ENCODE measurements at regions not wholly inside any gene's neighbourhood (a gene's known extent, or its start where the extent isn't known, plus 50 kb on each side); places are given as distances from the start of the nearest gene placed in this dataset.

- H3K4me3 ChIP-seq (ENCODE audit: low read depth, low read length) = no peak overlapping the region
- TF ChIP-seq CTCF (IDR thresholded peaks at IDR 0.05; ENCODE audit: insufficient read depth, low read depth, low read length) = no peak
- no peak for DNase-seq (ENCODE audit: low read depth)
Measured at GRCh38 chr12:126616441-126616840, 1551.2 kb downstream of the AACS start.

GRCh38 chr12:126617312-126617711 is 1552.1 kb downstream of the AACS start:
- TF ChIP-seq CTCF (IDR thresholded peaks at IDR 0.05; ENCODE audit: insufficient read depth, low read depth, low read length) = peak; percentile 25
- H3K4me3 ChIP-seq (ENCODE audit: low read depth, low read length) = no peak overlapping the region
- DNase-seq (ENCODE audit: low read depth) = no peak

- no peak for TF ChIP-seq CTCF (IDR thresholded peaks at IDR 0.05; ENCODE audit: insufficient read depth, low read depth, low read length)
- no peak for DNase-seq (ENCODE audit: low read depth)
- H3K4me3 ChIP-seq (ENCODE audit: low read depth, low read length) = no peak overlapping the region
Measured at GRCh38 chr12:126627596-126627995, 1562.4 kb downstream of the AACS start.

- DNase-seq (ENCODE audit: low read depth) = no peak
- TF ChIP-seq CTCF (IDR thresholded peaks at IDR 0.05; ENCODE audit: insufficient read depth, low read depth, low read length) = no peak
- no peak overlapping the region for H3K4me3 ChIP-seq (ENCODE audit: low read depth, low read length)
Measured at GRCh38 chr12:126636821-126637220, 1571.6 kb downstream of the AACS start.

- no peak for TF ChIP-seq CTCF (IDR thresholded peaks at IDR 0.05; ENCODE audit: insufficient read depth, low read depth, low read length)
- H3K4me3 ChIP-seq (ENCODE audit: low read depth, low read length) = no peak overlapping the region
- DNase-seq (ENCODE audit: low read depth) = no peak
Measured at GRCh38 chr12:126644236-126645020, 1579.2 kb downstream of the AACS start.

GRCh38 chr12:126648074-126648473 is 1582.8 kb downstream of the AACS start:
- H3K4me3 ChIP-seq (ENCODE audit: low read depth, low read length) = no peak overlapping the region
- no peak for DNase-seq (ENCODE audit: low read depth)
- no peak for TF ChIP-seq CTCF (IDR thresholded peaks at IDR 0.05; ENCODE audit: insufficient read depth, low read depth, low read length)

DNA sequence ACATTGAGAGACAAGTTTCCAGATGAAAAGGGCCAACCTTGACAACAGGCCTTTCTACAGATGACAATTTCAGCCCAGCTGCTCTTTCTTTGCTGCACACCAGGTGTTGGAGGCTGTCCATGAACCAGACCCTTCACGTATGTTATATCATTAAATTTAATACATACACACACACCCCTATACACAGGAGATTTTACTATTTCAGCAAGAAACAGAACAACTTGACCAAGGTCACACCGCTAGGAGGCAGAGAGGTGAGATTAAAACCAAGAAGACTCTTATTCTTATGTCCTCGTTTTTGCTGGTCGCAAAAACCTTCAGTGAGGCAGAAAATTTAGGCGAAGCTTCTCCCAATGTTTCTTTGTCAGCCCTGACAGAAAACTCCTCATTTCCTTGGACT is 1585.9 kb downstream of the AACS start:
- no peak for TF ChIP-seq CTCF (IDR thresholded peaks at IDR 0.05; ENCODE audit: insufficient read depth, low read depth, low read length)
- no peak overlapping the region for H3K4me3 ChIP-seq (ENCODE audit: low read depth, low read length)

More for the DNA sequence above, 1585.9 kb downstream of the AACS start:
- no peak for DNase-seq (ENCODE audit: low read depth)
